Endodermal cell (in vitro differentiated cells): ENCODE measurements at regions not wholly inside any gene's neighbourhood (a gene's known extent, or its start where the extent isn't known, plus 50 kb on each side); places are given as distances from the start of the nearest gene placed in this dataset.

Experiments
- DNase-seq: peaks from one replicate; pipeline ENCODE4 v3.0.0-alpha.2; 2017
- H3K27ac ChIP-seq: 2 replicates; pipeline ENCODE4 v1.5.1; 2013; ENCODE audit warnings: mild to moderate bottlenecking, low read depth, low read length, moderate library complexity
- H3K27me3 ChIP-seq: 2 replicates; pipeline ENCODE4 v1.6.1; 2013; ENCODE audit warnings: mild to moderate bottlenecking, low read length, moderate library complexity; ENCODE audit not compliant: insufficient read depth, control insufficient read depth, poor library complexity, severe bottlenecking
- H3K36me3 ChIP-seq: 2 replicates; pipeline ENCODE4 v1.7.0; 2013; ENCODE audit warnings: mild to moderate bottlenecking, low read length, moderate library complexity; ENCODE audit not compliant: control insufficient read depth, insufficient read depth
- H3K4me1 ChIP-seq: one replicate; pipeline ENCODE4 v1.7.0; 2013; ENCODE audit warnings: low read length; ENCODE audit not compliant: control insufficient read depth, insufficient read depth
- H3K4me3 ChIP-seq: 2 replicates; pipeline ENCODE4 v1.5.1; 2013; ENCODE audit warnings: mild to moderate bottlenecking, low read length, moderate library complexity
- H3K9ac ChIP-seq: 2 replicates; pipeline ENCODE4 v1.6.1; 2013; ENCODE audit warnings: mild to moderate bottlenecking, low read length, moderate library complexity; ENCODE audit not compliant: poor library complexity, severe bottlenecking; ENCODE audit errors: extremely low read depth
- H3K9me3 ChIP-seq: 2 replicates; pipeline ENCODE4 v1.6.1; 2013; ENCODE audit warnings: mild to moderate bottlenecking, low read length, moderate library complexity; ENCODE audit not compliant: control insufficient read depth
- H3K27ac Mint-ChIP-seq: 2 replicates; pipeline ENCODE4 v1.8.0; 2020; ENCODE audit warnings: mixed read lengths
- H3K27me3 Mint-ChIP-seq: 2 replicates; pipeline ENCODE4 v1.8.0; 2021; ENCODE audit warnings: mild to moderate bottlenecking, mixed read lengths; ENCODE audit not compliant: insufficient read depth
- H3K36me3 Mint-ChIP-seq: 2 replicates; pipeline ENCODE4 v1.8.0; 2020; ENCODE audit warnings: low read depth, mixed read lengths
- H3K4me1 Mint-ChIP-seq: 2 replicates; pipeline ENCODE4 v1.8.0; 2020; ENCODE audit warnings: mixed read lengths
- H3K4me3 Mint-ChIP-seq: 2 replicates; pipeline ENCODE4 v1.8.0; 2020; ENCODE audit warnings: mild to moderate bottlenecking, moderate library complexity, mixed read lengths
- H3K9me3 Mint-ChIP-seq: 2 replicates; pipeline ENCODE4 v1.8.0; 2020; ENCODE audit warnings: mild to moderate bottlenecking, mixed read lengths
- WGBS, 2 experiments: methylation state at CpG; one replicate each; pipeline versions ENCODE4 v1.1.5 to v1.1.7; 2013; ENCODE audit warnings: missing lambda C conversion rate in 2 of 2, mixed read lengths in 1 of 2; ENCODE audit not compliant: insufficient coverage in 1 of 2, insufficient read length in 1 of 2; 5-methylcytosine and 5-hydroxymethylcytosine counted together
- TF ChIP-seq, protein P1 (sequence below): fragments of 200-600 bp; sonication (generic); conservative IDR thresholded peaks from 2 replicates; pipeline ENCODE4 v1.5.0; 2021; ENCODE audit warnings: antibody characterized with exemption, mild to moderate bottlenecking

DNA sequence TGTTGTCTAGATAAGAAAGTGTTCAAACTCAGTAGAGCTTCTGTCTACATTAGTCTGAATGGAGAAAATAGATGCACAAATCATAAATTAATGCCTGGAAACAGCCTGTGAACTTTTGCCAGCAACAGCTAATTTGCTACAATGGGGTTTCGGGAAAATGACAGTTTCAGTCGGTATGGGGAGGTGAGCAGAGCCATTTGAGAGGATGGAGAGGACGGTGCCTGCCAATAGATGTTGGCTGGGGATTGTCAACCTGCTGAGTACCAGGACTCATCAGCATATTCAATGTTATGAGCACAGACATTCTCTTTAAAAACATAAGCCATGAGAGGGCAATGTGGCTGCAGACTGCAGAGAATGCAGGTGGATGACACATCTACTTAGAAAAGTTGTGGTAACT, 230.3 kb upstream of the PCDH18 start:
- Histone ChIP-seq H3K4me1 (no peaks in the 10 kb centered on the region), H3K36me3 (no peaks in the 10 kb centered on the region), H3K4me3 (no peak overlapping the region), H3K9me3 (no peaks in the 10 kb centered on the region), H3K27me3 (no peaks in the 10 kb centered on the region), H3K9ac (no peak overlapping the region), H3K27ac (no peak overlapping the region)
- WGBS, 2 experiments: 88 to 95% methylated on average over 3 of the region's 3 CpGs
- no peak for DNase-seq
- no peaks in the 10 kb centered on the region for H3K9me3 Mint-ChIP-seq
- no peak overlapping the region for H3K27ac Mint-ChIP-seq
- H3K27me3 Mint-ChIP-seq: no peaks in the 10 kb centered on the region
- TF ChIP-seq, protein P1, sequence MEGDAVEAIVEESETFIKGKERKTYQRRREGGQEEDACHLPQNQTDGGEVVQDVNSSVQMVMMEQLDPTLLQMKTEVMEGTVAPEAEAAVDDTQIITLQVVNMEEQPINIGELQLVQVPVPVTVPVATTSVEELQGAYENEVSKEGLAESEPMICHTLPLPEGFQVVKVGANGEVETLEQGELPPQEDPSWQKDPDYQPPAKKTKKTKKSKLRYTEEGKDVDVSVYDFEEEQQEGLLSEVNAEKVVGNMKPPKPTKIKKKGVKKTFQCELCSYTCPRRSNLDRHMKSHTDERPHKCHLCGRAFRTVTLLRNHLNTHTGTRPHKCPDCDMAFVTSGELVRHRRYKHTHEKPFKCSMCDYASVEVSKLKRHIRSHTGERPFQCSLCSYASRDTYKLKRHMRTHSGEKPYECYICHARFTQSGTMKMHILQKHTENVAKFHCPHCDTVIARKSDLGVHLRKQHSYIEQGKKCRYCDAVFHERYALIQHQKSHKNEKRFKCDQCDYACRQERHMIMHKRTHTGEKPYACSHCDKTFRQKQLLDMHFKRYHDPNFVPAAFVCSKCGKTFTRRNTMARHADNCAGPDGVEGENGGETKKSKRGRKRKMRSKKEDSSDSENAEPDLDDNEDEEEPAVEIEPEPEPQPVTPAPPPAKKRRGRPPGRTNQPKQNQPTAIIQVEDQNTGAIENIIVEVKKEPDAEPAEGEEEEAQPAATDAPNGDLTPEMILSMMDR: no peak
- H3K36me3 Mint-ChIP-seq: no peaks in the 10 kb centered on the region
- H3K4me1 Mint-ChIP-seq: no peaks in the 10 kb centered on the region
- no peak overlapping the region for H3K4me3 Mint-ChIP-seq

DNA sequence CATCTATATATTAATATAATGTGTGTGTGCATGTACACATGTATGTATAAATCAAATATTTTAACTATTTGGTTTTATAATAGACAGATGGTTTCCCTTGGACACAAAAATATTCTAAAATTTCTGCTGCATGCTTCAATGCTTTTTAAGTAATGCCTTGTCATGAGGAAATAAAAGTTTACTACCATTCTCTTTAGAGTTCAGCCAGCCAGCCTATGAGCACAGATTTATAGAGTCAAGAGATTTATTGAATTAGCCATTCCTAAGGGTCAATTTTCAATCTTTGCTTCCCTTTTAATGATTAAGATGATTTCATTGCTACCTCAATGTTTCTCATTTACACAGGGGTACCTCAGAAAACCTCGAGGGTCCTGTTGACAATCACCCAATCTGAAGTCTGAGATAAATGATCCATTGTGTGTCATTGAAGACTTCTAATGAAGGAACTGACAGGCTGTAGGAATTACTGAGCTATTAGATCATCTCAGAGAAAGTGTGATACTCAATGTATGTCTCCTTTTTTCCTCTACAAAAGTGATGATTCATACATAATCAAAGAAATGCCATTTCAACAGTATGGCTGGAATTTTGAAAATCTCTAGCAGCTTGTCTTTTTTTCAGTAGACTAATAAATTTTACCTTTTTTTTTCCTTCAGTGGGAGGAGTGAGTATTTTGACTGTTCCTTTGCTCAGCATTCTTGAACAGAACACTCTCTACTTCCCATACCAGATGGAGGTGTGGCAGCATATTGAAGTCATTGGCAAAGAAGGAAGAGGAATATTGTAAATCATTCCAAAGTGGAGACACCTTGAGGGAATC, 222.6 kb upstream of the PCDH18 start:
- H3K36me3 ChIP-seq: no peaks in the 10 kb centered on the region
- no peaks in the 10 kb centered on the region for H3K27me3 Mint-ChIP-seq
- H3K4me1 Mint-ChIP-seq: no peaks in the 10 kb centered on the region
- no peaks in the 10 kb centered on the region for H3K9me3 ChIP-seq
- H3K4me3 ChIP-seq: no peak overlapping the region
- H3K36me3 Mint-ChIP-seq: no peaks in the 10 kb centered on the region
- TF ChIP-seq, protein P1: no peak
- H3K4me3 Mint-ChIP-seq: no peak overlapping the region
- WGBS, 2 experiments: 43 to 71% methylated on average over 1 of the region's 1 CpG
- H3K27ac ChIP-seq: no peak overlapping the region
- H3K9me3 Mint-ChIP-seq: no peaks in the 10 kb centered on the region
- no peak overlapping the region for H3K27ac Mint-ChIP-seq
- no peaks in the 10 kb centered on the region for H3K4me1 ChIP-seq
- H3K9ac ChIP-seq: no peak overlapping the region
- no peak for DNase-seq
- no peaks in the 10 kb centered on the region for H3K27me3 ChIP-seq

DNA sequence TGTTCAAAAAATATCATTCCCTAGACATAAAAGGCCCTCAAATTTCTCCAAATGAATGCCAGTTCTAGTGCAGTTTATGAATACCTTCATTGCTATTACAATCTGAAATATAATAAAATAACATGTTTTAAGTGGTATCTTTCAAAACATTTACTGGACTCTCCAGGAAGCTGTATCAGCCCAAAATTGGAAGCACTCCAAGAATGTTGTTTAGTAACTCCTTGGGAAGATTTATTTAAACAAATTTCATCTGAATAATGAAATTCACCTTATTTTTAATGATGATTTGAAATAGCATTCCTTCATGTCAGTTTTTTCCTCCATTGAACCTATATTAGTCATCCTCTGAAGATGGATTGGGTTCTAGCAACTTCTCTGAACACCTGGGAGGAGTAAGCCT, 217.2 kb upstream of the PCDH18 start:
- no peaks in the 10 kb centered on the region for H3K27me3 Mint-ChIP-seq
- TF ChIP-seq, protein P1: no peak
- H3K36me3 Mint-ChIP-seq: no peaks in the 10 kb centered on the region
- H3K27ac Mint-ChIP-seq: no peak overlapping the region
- H3K27ac ChIP-seq: no peak overlapping the region
- no peak overlapping the region for H3K4me3 Mint-ChIP-seq
- H3K27me3 ChIP-seq: no peaks in the 10 kb centered on the region
- H3K36me3 ChIP-seq: no peaks in the 10 kb centered on the region
- H3K4me1 Mint-ChIP-seq: no peaks in the 10 kb centered on the region
- H3K4me3 ChIP-seq: no peak overlapping the region
- no peaks in the 10 kb centered on the region for H3K9me3 ChIP-seq
- no peaks in the 10 kb centered on the region for H3K9me3 Mint-ChIP-seq
- H3K4me1 ChIP-seq: no peaks in the 10 kb centered on the region
- H3K9ac ChIP-seq: no peak overlapping the region
- DNase-seq: no peak
